ENCODE measurements at regions not wholly inside any gene's neighbourhood (a gene's known extent, or its start where the extent isn't known, plus 50 kb on each side); places are given as distances from the start of the nearest gene placed in this dataset.

- Histone ChIP-seq H2AFZ (ENCODE audit: low read length) (no peak overlapping the region), H2BK15ac (ENCODE audit: low read depth, low read length) (no peak overlapping the region), H3K27me3 (ENCODE audit: insufficient read depth, low read length) (no peaks in the 10 kb centered on the region), H3K4me2 (ENCODE audit: insufficient read depth, insufficient read length, low read length) (no peak overlapping the region), H2BK20ac (ENCODE audit: low read depth, low read length, poor library complexity, severe bottlenecking) (no peak overlapping the region), H4K91ac (ENCODE audit: insufficient read length, low read depth, low read length) (no peak overlapping the region), H4K20me1 (ENCODE audit: control insufficient read depth, insufficient read depth, insufficient read length) (no peaks in the 10 kb centered on the region), H3K14ac (ENCODE audit: insufficient read depth, low read length) (no peak overlapping the region), H3K23me2 (ENCODE audit: insufficient read length, low read depth, low read length, poor library complexity, severe bottlenecking) (no peaks in the 10 kb centered on the region), H2BK5ac (ENCODE audit: insufficient read length, low read length) (no peak overlapping the region), H3K27ac (ENCODE audit: insufficient read length, low read depth, low read length) (no peak overlapping the region), H3K4me1 (ENCODE audit: insufficient read depth, low read length) (no peaks in the 10 kb centered on the region), H3T11ph (ENCODE audit: low read length) (no peak overlapping the region), H3K56ac (ENCODE audit: insufficient read length, low read depth, low read length) (no peak overlapping the region), H3K4ac (ENCODE audit: low read depth, low read length) (no peak overlapping the region), H2BK12ac (ENCODE audit: insufficient read length, low read depth, low read length) (no peak overlapping the region), H4K8ac (replicated peaks; ENCODE audit: insufficient read length, low read depth, low read length) (no peak overlapping the region), H3K18ac (ENCODE audit: insufficient read length, low read depth, low read length) (no peak overlapping the region), H3K79me1 (ENCODE audit: insufficient read depth, low read depth, low read length, poor library complexity, severe bottlenecking) (no peaks in the 10 kb centered on the region), H3K23ac (ENCODE audit: insufficient read length, low read depth, low read length) (no peak overlapping the region), H2BK120ac (ENCODE audit: low read depth, low read length, poor library complexity, severe bottlenecking) (no peak overlapping the region), H4K5ac (ENCODE audit: insufficient read length, low read depth, low read length) (no peak overlapping the region), H3K79me2 (ENCODE audit: insufficient read depth, low read length) (no peaks in the 10 kb centered on the region), H3K9me3 (ENCODE audit: control insufficient read depth, low read depth, low read length) (no peaks in the 10 kb centered on the region), H3K9ac (ENCODE audit: extremely low read depth, insufficient read length, low read length) (no peak overlapping the region), H2AK5ac (ENCODE audit: insufficient read length, low read length) (no peak overlapping the region)
- TF ChIP-seq CTCF (conservative IDR thresholded peaks at IDR 0.05), result no peak
- H3K4me3 Mint-ChIP-seq, result no peak overlapping the region
- peaks cover 0 to 2% (median 0%) of the 10 kb centered on the region in 3 experiments; a peak in 2 of 7 replicates for H3K36me3 Mint-ChIP-seq (ENCODE audit: insufficient read depth in 1 of 3, low read depth in 3 of 3)
- H3K27ac Mint-ChIP-seq, result no peak overlapping the region
- H3K9me3 Mint-ChIP-seq, result no peaks in the 10 kb centered on the region; a peak in 1 of 5 replicates
- no peak for DNase-seq
- WGBS (ENCODE audit: extremely low coverage, insufficient read length, low lambda C conversion rate), result no CpG with 5 or more reads among the region's 3 CpGs
- peaks cover 2 to 5% of the 10 kb centered on the region in 2 experiments; a peak in 2 of 4 replicates for H3K4me1 Mint-ChIP-seq
- peaks cover 3% of the 10 kb centered on the region; the same call in 1 of the 2 replicates for H3K27me3 Mint-ChIP-seq (ENCODE audit: low read depth)
Measured at GRCh38 chr21:40905251-40905650, 58.3 kb upstream of the DSCAM start.

Data from H9 (cell line).